H1 (cell line): ENCODE measurements at regions not wholly inside any gene's neighbourhood (a gene's known extent, or its start where the extent isn't known, plus 50 kb on each side); places are given as distances from the start of the nearest gene placed in this dataset.
"Not testable (repeated sequence)": the region's sequence is repeated elsewhere in the genome, so short reads cannot be mapped to it uniquely, and the experiment has no call there.

Experiments
- CTCF ChIA-PET: fragments of 300-600 bp; sonication (Branson Sonifier 250); formaldehyde crosslinking; loops from one replicate; lab custom pipeline; 2021; ENCODE audit not compliant: partially characterized antibody; lab: Charles Lee
- POLR2A ChIA-PET: fragments of 300-600 bp; sonication (Branson Sonifier 250); formaldehyde crosslinking; loops from one replicate; lab custom pipeline; 2021; ENCODE audit warnings: inconsistent platforms; ENCODE audit not compliant: partially characterized antibody; lab: Charles Lee
- DNase-seq, 2 experiments: peaks; one replicate each; pipeline versions ENCODE4 v3.0.0 to v3.0.0-alpha.2; 2010 to 2022; ENCODE audit warnings: low spot score in 2 of 2, low read depth in 1 of 2, mixed read lengths in 1 of 2
- FAIRE-seq: peaks from 2 replicates; lab custom pipeline; 2011; peaks lifted over from hg19 to GRCh38; lab: Jason Lieb, UNC
- H2AFZ ChIP-seq: 2 replicates; pipeline ENCODE4 v1.8.1; 2012; ENCODE audit warnings: low read length, inconsistent platforms
- H2AK5ac ChIP-seq: 2 replicates; pipeline ENCODE4 v1.6.1; 2013; ENCODE audit warnings: low read depth, low read length
- H2BK120ac ChIP-seq: replicated peaks from 2 replicates; pipeline ENCODE3; 2013; ENCODE audit warnings: low read depth, low read length, inconsistent platforms
- H2BK12ac ChIP-seq: 2 replicates; pipeline ENCODE4 v1.6.1; 2013; ENCODE audit warnings: low read depth, low read length
- H2BK15ac ChIP-seq: 2 replicates; pipeline ENCODE4 v1.6.1; 2013; ENCODE audit warnings: low read length
- H2BK20ac ChIP-seq: 2 replicates; pipeline ENCODE4 v1.6.1; 2013; ENCODE audit warnings: low read length
- H2BK5ac ChIP-seq: 2 replicates; pipeline ENCODE4 v1.6.1; 2013; ENCODE audit warnings: low read depth, low read length
- H3K14ac ChIP-seq: 2 replicates; pipeline ENCODE4 v1.6.1; 2013; ENCODE audit warnings: inconsistent platforms; ENCODE audit not compliant: insufficient read length
- H3K18ac ChIP-seq: 2 replicates; pipeline ENCODE4 v1.6.1; 2013; ENCODE audit warnings: low read length; ENCODE audit errors: extremely low read depth
- H3K23ac ChIP-seq: 2 replicates; pipeline ENCODE4 v1.6.1; 2013; ENCODE audit warnings: inconsistent platforms; ENCODE audit not compliant: insufficient read length
- H3K23me2 ChIP-seq: 2 replicates; pipeline ENCODE4 v1.6.1; 2013; ENCODE audit warnings: low read depth, low read length
- H3K27ac ChIP-seq: 2 replicates; pipeline ENCODE4 v1.6.1; 2011; ENCODE audit warnings: low read depth, low read length, inconsistent platforms
- H3K27me3 ChIP-seq, 4 experiments: replicated peaks in 1 of 4; 1 replicate in 1 of 4; 2 replicates in 3 of 4; pipeline versions ENCODE4 v1.6.1 to v1.8.1; 2011 to 2013; ENCODE audit warnings: low read length in 3 of 4, mild to moderate bottlenecking in 3 of 4, inconsistent platforms in 2 of 4, mixed read lengths in 2 of 4, moderate library complexity in 1 of 4; ENCODE audit not compliant: control insufficient read depth in 3 of 4, insufficient read depth in 3 of 4; ENCODE audit errors: extremely low read depth in 1 of 4
- H3K36me3 ChIP-seq, 4 experiments: 2 replicates each; pipeline versions ENCODE4 v1.6.1 to v1.8.1; 2011 to 2013; ENCODE audit warnings: mild to moderate bottlenecking in 4 of 4, low read length in 3 of 4, moderate library complexity in 2 of 4, control low read depth in 1 of 4, inconsistent platforms in 1 of 4; ENCODE audit not compliant: insufficient read depth in 4 of 4, control insufficient read depth in 2 of 4
- H3K4ac ChIP-seq: replicated peaks from 2 replicates; pipeline ENCODE3; 2013; ENCODE audit warnings: low read length, low read depth, mixed read lengths, inconsistent platforms; ENCODE audit not compliant: insufficient read length
- H3K4me1 ChIP-seq, 4 experiments: replicated peaks in 1 of 4; 1 replicate in 1 of 4; 2 replicates in 3 of 4; pipeline versions ENCODE4 v1.6.1 to v1.8.1; 2011 to 2013; ENCODE audit warnings: low read length in 3 of 4, inconsistent platforms in 2 of 4, mixed read lengths in 1 of 4; ENCODE audit not compliant: insufficient read depth in 4 of 4, control insufficient read depth in 3 of 4
- H3K4me2 ChIP-seq, 2 experiments: 2 replicates each; pipeline versions ENCODE4 v1.6.1 to v1.8.1; 2011 to 2013; ENCODE audit warnings: low read depth in 2 of 2, low read length in 2 of 2, control low read depth in 1 of 2, inconsistent platforms in 1 of 2, mild to moderate bottlenecking in 1 of 2; ENCODE audit not compliant: insufficient read depth in 1 of 2
- H3K4me3 ChIP-seq, 4 experiments: fragments of 200-600, 300-600 bp in 1 of 4; sonication (generic), shearing (Covaris generic), sonication (Bioruptor Twin) in 1 of 4; 2 replicates each; pipeline versions ENCODE4 v1.5.1 to v1.8.1; 2011 to 2016; ENCODE audit warnings: low read length in 4 of 4, low read depth in 3 of 4, control low read depth in 2 of 4, inconsistent platforms in 2 of 4, mild to moderate bottlenecking in 2 of 4, mixed read lengths in 1 of 4, moderate library complexity in 1 of 4; ENCODE audit not compliant: insufficient read depth in 2 of 4; ENCODE audit errors: extremely low read depth in 1 of 4
- H3K56ac ChIP-seq: replicated peaks from 2 replicates; pipeline ENCODE3; 2013; ENCODE audit warnings: low read depth, mild to moderate bottlenecking, mixed read lengths, low read length, inconsistent platforms; ENCODE audit not compliant: insufficient read length
- H3K79me1 ChIP-seq: 2 replicates; pipeline ENCODE4 v1.6.1; 2013; ENCODE audit warnings: low read depth, low read length, control low read depth
- H3K79me2 ChIP-seq, 2 experiments: 2 replicates each; pipeline versions ENCODE4 v1.6.1 to v1.8.1; 2012 to 2013; ENCODE audit warnings: low read length in 2 of 2, mild to moderate bottlenecking in 2 of 2, inconsistent platforms in 1 of 2; ENCODE audit not compliant: insufficient read depth in 2 of 2, control insufficient read depth in 1 of 2
- H3K9ac ChIP-seq, 4 experiments: replicated peaks in 1 of 4; 1 replicate in 1 of 4; 2 replicates in 3 of 4; pipeline versions ENCODE4 v1.6.1 to v1.8.1; 2011 to 2013; ENCODE audit warnings: low read depth in 3 of 4, low read length in 3 of 4, control low read depth in 2 of 4, mild to moderate bottlenecking in 2 of 4, moderate library complexity in 2 of 4, inconsistent platforms in 1 of 4; ENCODE audit errors: extremely low read depth in 1 of 4
- H3K9me3 ChIP-seq, 2 experiments: 2 replicates each; pipeline versions ENCODE4 v1.6.1 to v1.8.1; 2012 to 2013; ENCODE audit warnings: mild to moderate bottlenecking in 2 of 2, moderate library complexity in 2 of 2, control low read depth in 1 of 2, inconsistent platforms in 1 of 2, low read depth in 1 of 2, low read length in 1 of 2, mixed read lengths in 1 of 2; ENCODE audit not compliant: insufficient read depth in 2 of 2
- H4K20me1 ChIP-seq, 2 experiments: replicated peaks in 1 of 2; 2 replicates each; pipeline versions ENCODE3 to v1.8.1; 2011 to 2013; ENCODE audit warnings: inconsistent platforms in 2 of 2, low read length in 2 of 2, mild to moderate bottlenecking in 1 of 2; ENCODE audit not compliant: insufficient read depth in 2 of 2, control insufficient read depth in 1 of 2
- H4K5ac ChIP-seq: 2 replicates; pipeline ENCODE4 v1.6.1; 2013; ENCODE audit warnings: low read length, low read depth, mixed read lengths, inconsistent platforms; ENCODE audit not compliant: insufficient read length
- H4K8ac ChIP-seq: 2 replicates; pipeline ENCODE4 v1.8.0; 2013; ENCODE audit warnings: mild to moderate bottlenecking, moderate library complexity, low read length, inconsistent platforms; ENCODE audit not compliant: insufficient read depth; ENCODE audit errors: extremely low read depth
- H4K91ac ChIP-seq: replicated peaks from 2 replicates; pipeline ENCODE3; 2013; ENCODE audit warnings: low read length, mixed read lengths, inconsistent platforms; ENCODE audit not compliant: insufficient read length
- WGBS, 2 experiments: shearing (Covaris generic) in 1 of 2; methylation state at CpG; one replicate each; pipeline versions ENCODE4 v1.1.6 to v1.1.7; 2013 to 2015; ENCODE audit warnings: low lambda C conversion rate in 2 of 2, mixed read lengths in 2 of 2, inconsistent platforms in 1 of 2, low coverage in 1 of 2, missing lambda C conversion rate in 1 of 2; ENCODE audit not compliant: insufficient replicate concordance in 2 of 2, insufficient coverage in 1 of 2, insufficient read length in 1 of 2; ENCODE audit errors: extremely low coverage in 1 of 2, missing lambda C conversion rate in 1 of 2; 5-methylcytosine and 5-hydroxymethylcytosine counted together

DNA sequence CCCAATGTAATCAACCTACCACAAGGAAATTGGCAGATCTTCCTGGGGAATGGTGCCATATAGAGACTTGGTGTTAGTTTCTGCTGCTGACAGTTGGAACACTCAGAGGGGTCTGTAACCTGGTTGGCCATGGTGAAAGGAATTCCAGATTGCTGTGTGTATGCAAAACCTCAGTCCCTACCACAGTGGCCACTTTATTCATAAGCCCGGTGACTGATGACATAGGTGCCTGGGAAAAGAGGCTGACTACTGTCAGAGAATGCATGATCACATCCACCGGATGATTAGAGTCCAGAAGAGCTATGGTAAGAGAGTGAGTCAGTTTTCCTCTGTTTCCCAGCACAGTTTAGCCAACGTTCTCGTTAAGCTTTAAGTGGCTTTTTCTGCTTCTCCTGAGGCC is 156.8 kb upstream of the NPAP1 start:
- H3K79me2 ChIP-seq, CTCF ChIA-PET, H3K79me1 ChIP-seq, H3K4me3 ChIP-seq, H2BK12ac ChIP-seq, H3K23ac ChIP-seq, H4K91ac ChIP-seq, H3K27ac ChIP-seq, POLR2A ChIA-PET, FAIRE-seq, H3K9ac ChIP-seq, H3K23me2 ChIP-seq, H3K4ac ChIP-seq, H3K56ac ChIP-seq, H3K36me3 ChIP-seq, H3K14ac ChIP-seq, H2BK20ac ChIP-seq, H2AFZ ChIP-seq, H2BK120ac ChIP-seq, H3K18ac ChIP-seq, H3K4me2 ChIP-seq, H3K4me1 ChIP-seq, H2BK15ac ChIP-seq, H4K5ac ChIP-seq, H4K8ac ChIP-seq, DNase-seq, H2BK5ac ChIP-seq, H3K27me3 ChIP-seq, H4K20me1 ChIP-seq, H2AK5ac ChIP-seq: not testable (repeated sequence)
- 90% methylated on average over 3 of the region's 4 CpGs; no CpG with 5 or more reads in 1 of the 2 experiments for WGBS, 2 experiments
- peaks cover 7 to 13% of the 10 kb centered on the region in 2 experiments; a peak in 3 of 4 replicates for H3K9me3 ChIP-seq

DNA sequence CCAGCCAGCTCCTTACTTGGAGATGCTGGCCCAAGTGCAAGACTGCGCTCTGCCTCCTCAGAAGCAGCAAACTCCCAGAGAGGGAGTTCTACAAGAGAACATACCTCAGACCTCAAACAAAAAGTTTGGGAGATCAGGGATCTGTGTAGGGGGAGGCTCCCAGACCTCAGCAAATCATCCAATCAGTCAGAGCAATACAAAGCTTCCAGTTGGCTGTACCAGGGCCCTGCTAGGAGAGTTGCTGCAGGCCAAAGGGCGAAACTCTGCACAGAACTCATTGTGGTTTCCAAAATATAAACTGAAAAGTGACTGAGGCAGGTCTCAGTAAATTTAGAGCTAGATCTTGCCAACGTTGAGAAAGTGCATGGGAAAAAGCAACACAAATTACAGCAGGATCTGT is 144.3 kb upstream of the NPAP1 start:
- H3K23me2 ChIP-seq, H2BK15ac ChIP-seq, H2AK5ac ChIP-seq, DNase-seq, H3K36me3 ChIP-seq, H3K9me3 ChIP-seq, H3K4me1 ChIP-seq, H2AFZ ChIP-seq, H2BK120ac ChIP-seq, H2BK5ac ChIP-seq, H3K56ac ChIP-seq, POLR2A ChIA-PET, H3K79me2 ChIP-seq, H2BK12ac ChIP-seq, H3K4ac ChIP-seq, H4K8ac ChIP-seq, H3K9ac ChIP-seq, H3K27ac ChIP-seq, H3K79me1 ChIP-seq, H3K4me3 ChIP-seq, H3K27me3 ChIP-seq, H3K14ac ChIP-seq, H3K23ac ChIP-seq, H3K18ac ChIP-seq, FAIRE-seq, H3K4me2 ChIP-seq, H2BK20ac ChIP-seq, H4K5ac ChIP-seq, H4K20me1 ChIP-seq, H4K91ac ChIP-seq: not testable (repeated sequence)
- 75% methylated on average over 3 of the region's 3 CpGs; no CpG with 5 or more reads in 1 of the 2 experiments for WGBS, 2 experiments
- CTCF ChIA-PET = interaction anchor here (0.6 kb wide), 1 partner anchor 170 kb away, joined by 4 read pairs; no protein-coding TSS in a partner anchor
